ENCODE measurements at regions not wholly inside any gene's neighbourhood (a gene's known extent, or its start where the extent isn't known, plus 50 kb on each side); places are given as distances from the start of the nearest gene placed in this dataset.

DNA sequence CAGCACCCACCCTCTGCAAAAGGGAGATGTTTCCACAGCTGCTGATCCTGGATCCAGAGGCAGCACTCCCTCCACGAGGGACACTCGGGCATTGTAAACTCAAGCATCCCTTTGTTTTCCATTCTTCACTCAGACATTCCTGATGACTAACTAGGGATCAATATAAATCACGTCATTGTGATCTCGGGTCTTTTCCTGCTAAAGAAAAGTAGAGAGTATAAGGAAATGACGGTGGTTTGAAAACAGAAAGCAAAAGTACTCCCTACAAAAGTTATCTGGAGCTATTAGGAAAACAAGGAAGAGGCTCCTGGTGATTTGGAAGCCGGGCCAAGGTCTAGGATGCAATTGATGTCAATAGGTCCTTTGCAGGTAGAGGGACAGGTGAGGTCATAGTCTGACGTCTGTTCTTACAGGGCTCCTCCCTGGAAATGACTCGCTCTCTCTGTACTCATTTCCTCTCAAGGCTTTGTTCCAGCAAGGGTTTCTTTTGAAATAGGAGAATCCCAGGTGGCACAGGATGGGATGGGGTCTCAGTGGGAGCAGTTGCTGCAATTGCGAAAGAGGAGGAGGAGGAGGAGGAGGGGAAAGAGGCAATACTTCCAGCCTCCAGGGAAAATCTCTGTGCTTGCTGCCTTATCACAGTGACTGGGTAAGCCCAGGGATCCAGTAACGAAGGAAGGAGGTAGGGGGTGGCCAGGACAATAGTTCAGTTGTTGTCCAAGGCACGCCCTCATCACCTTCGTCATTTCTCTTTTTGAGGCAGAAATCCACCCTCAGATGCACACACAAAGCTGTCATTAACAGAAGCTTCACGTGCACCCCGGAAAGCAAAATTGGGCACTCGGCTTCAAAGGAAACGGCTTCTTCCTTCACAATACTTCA, 222.8 kb downstream of the LY86 start:
- DNase-seq (ENCODE audit: low spot score) (peak; percentile 84), ATAC-seq (peak; percentile 87)
- no peaks in the 10 kb centered on the region for H3K79me2 ChIP-seq (replicated peaks; ENCODE audit: insufficient read depth)
- no peaks in the 10 kb centered on the region for H3K36me3 ChIP-seq (ENCODE audit: insufficient read depth)
- Mint-ChIP-seq H3K9me3 (no peaks in the 10 kb centered on the region), H3K4me3 (peak overlapping the region; percentile 42), H3K36me3 (ENCODE audit: low read depth) (no peaks in the 10 kb centered on the region), H3K27me3 (ENCODE audit: insufficient read depth, low read depth, poor library complexity) (peaks cover 2% of the 10 kb centered on the region), H3K4me1 (peaks cover 33% of the 10 kb centered on the region), H3K27ac (peak overlapping the region; percentile 84)
- TF ChIP-seq EZH2phosphoT487 (IDR thresholded peaks at IDR 0.05; ENCODE audit: unreplicated experiment) (no peak), CREB1 (CRISPR knock-in tag; IDR thresholded peaks at IDR 0.05; ENCODE audit: low read depth) (peak; percentile 86)
- H3K27me3 ChIP-seq (ENCODE audit: insufficient read depth), result no peaks in the 10 kb centered on the region
- H3K4me2 ChIP-seq, result peak overlapping the region; percentile 1
- no peaks in the 10 kb centered on the region for H3F3A ChIP-seq (replicated peaks; ENCODE audit: low read depth)
- no peaks in the 10 kb centered on the region for H4K20me1 ChIP-seq (replicated peaks; ENCODE audit: insufficient read depth)
- peak overlapping the region; percentile 12; the same call in 1 of the 2 replicates for H2AFZ ChIP-seq
- no peak overlapping the region for H3K27ac ChIP-seq (ENCODE audit: low read depth)
- H3K4me1 ChIP-seq (ENCODE audit: insufficient read depth), result peaks cover 11% of the 10 kb centered on the region
- H3K4me3 ChIP-seq, result 0 out of 2 replicates have a peak overlapping the region, but pooled peaks have one; percentile 12
- H3K9me2 ChIP-seq (ENCODE audit: insufficient read depth), result no peaks in the 10 kb centered on the region

DNA sequence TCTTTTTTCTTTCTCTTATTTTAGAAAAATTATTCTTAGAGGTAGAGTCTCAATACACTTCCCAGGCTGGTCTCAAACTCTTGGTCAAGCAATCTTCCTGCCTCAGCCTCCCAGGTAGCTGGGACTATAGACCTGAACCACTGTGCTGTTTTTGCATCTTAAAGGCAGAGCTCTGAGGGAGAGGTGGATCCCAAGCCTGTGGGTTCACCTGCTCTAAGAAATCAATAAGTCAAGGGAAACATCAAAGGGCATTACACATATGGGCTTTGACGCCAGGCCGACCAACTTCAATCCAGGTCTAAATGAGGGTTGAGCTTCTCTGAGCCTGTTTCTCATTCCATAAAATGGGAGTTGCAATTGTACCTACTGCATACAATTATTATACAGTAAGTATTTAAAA, 223.9 kb downstream of the LY86 start:
- H3K36me3 Mint-ChIP-seq (ENCODE audit: low read depth), result no peaks in the 10 kb centered on the region

More for the DNA sequence above, 223.9 kb downstream of the LY86 start:
- ATAC-seq (peak; percentile 68), DNase-seq (ENCODE audit: low spot score) (no peak)
- no peak for TF ChIP-seq REST (IDR thresholded peaks at IDR 0.05; ENCODE audit: unreplicated experiment)
- H3K9me3 Mint-ChIP-seq, result no peaks in the 10 kb centered on the region
- no peak overlapping the region for H3K27ac ChIP-seq (ENCODE audit: low read depth)
- no peaks in the 10 kb centered on the region for H3F3A ChIP-seq (replicated peaks; ENCODE audit: low read depth)
- H3K79me2 ChIP-seq (replicated peaks; ENCODE audit: insufficient read depth), result no peaks in the 10 kb centered on the region
- H3K4me2 ChIP-seq, result peak overlapping the region; percentile 1
- no peaks in the 10 kb centered on the region for H3K9me2 ChIP-seq (ENCODE audit: insufficient read depth)
- peaks cover 11% of the 10 kb centered on the region for H3K4me1 ChIP-seq (ENCODE audit: insufficient read depth)
- no peak overlapping the region for H3K4me3 ChIP-seq
- no peaks in the 10 kb centered on the region for H3K27me3 ChIP-seq (ENCODE audit: insufficient read depth)
- H3K4me3 Mint-ChIP-seq, result no peak overlapping the region
- peaks cover 33% of the 10 kb centered on the region for H3K4me1 Mint-ChIP-seq
- H3K27ac Mint-ChIP-seq, result no peak overlapping the region; the same call in 1 of the 2 replicates
- H4K20me1 ChIP-seq (replicated peaks; ENCODE audit: insufficient read depth), result no peaks in the 10 kb centered on the region
- H2AFZ ChIP-seq, result no peak overlapping the region
- peaks cover 2% of the 10 kb centered on the region for H3K27me3 Mint-ChIP-seq (ENCODE audit: insufficient read depth, low read depth, poor library complexity)
- H3K36me3 ChIP-seq (ENCODE audit: insufficient read depth), result no peaks in the 10 kb centered on the region
